Left ventricle myocardium inferior (tissue), 1 donor: ENCODE measurements at regions not wholly inside any gene's neighbourhood (a gene's known extent, or its start where the extent isn't known, plus 50 kb on each side); places are given as distances from the start of the nearest gene placed in this dataset.

Experiments used
- DNase-seq: peaks from one replicate; pipeline ENCODE4 v3.0.0-alpha.2; 2020
- H3K27ac ChIP-seq: fragments of 200-600 bp; replicated peaks from 2 replicates; pipeline ENCODE4 v1.8.0; 2021
- H3K27me3 ChIP-seq: fragments of 200-600 bp; 2 replicates; pipeline ENCODE4 v1.8.0; 2021; ENCODE audit warnings: low read depth
- H3K36me3 ChIP-seq: fragments of 200-600 bp; 2 replicates; pipeline ENCODE4 v1.8.0; 2021
- H3K4me1 ChIP-seq: fragments of 200-600 bp; 2 replicates; pipeline ENCODE4 v1.8.0; 2021
- H3K4me3 ChIP-seq: fragments of 200-600 bp; 2 replicates; pipeline ENCODE4 v1.8.0; 2021; ENCODE audit warnings: mild to moderate bottlenecking, moderate library complexity
- H3K9me3 ChIP-seq: fragments of 200-600 bp; replicated peaks from 2 replicates; pipeline ENCODE4 v1.8.0; 2021
- intact Hi-C: fragments of 100-400 bp; cut with micrococcal nuclease; formaldehyde crosslinking; loops from one replicate; pipeline ENCODE4 v1.11.0; 2022
- TF ChIP-seq, protein P1 (sequence below): fragments of 200-600 bp; IDR thresholded peaks from 2 replicates; pipeline ENCODE4 v1.8.0; 2021; ENCODE audit warnings: antibody characterized with exemption, mild to moderate bottlenecking, borderline replicate concordance
- donor health status: DM: no; HTN: yes; CAD: no; lungs with severe emphysema.

DNA sequence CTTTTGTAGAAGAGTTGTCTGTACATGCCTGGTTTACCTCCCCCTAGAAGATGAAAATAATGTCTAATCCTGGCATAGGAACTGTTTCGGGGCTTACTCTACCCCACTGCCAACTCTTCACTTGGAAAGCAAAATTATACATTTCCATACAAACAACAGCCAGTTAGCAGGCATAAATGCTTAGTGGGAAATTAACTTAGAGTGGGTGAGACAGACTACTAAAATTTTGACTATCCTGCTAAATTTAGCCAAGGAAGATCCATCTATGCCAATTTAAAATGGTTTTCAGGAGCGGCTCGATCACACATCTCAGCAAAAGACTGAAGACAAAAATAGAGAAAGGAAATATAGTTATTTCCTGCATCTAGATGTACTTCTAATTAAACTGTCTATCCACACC, 221.2 kb downstream of the TPBG start:
- no peak overlapping the region for H3K4me3 ChIP-seq
- intact Hi-C loops, result no loop called here
- no peaks in the 10 kb centered on the region for H3K4me1 ChIP-seq
- no peak overlapping the region for H3K27ac ChIP-seq
- no peaks in the 10 kb centered on the region for H3K36me3 ChIP-seq
- no peaks in the 10 kb centered on the region for H3K9me3 ChIP-seq
- TF ChIP-seq, protein P1, sequence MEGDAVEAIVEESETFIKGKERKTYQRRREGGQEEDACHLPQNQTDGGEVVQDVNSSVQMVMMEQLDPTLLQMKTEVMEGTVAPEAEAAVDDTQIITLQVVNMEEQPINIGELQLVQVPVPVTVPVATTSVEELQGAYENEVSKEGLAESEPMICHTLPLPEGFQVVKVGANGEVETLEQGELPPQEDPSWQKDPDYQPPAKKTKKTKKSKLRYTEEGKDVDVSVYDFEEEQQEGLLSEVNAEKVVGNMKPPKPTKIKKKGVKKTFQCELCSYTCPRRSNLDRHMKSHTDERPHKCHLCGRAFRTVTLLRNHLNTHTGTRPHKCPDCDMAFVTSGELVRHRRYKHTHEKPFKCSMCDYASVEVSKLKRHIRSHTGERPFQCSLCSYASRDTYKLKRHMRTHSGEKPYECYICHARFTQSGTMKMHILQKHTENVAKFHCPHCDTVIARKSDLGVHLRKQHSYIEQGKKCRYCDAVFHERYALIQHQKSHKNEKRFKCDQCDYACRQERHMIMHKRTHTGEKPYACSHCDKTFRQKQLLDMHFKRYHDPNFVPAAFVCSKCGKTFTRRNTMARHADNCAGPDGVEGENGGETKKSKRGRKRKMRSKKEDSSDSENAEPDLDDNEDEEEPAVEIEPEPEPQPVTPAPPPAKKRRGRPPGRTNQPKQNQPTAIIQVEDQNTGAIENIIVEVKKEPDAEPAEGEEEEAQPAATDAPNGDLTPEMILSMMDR, result no peak
- H3K27me3 ChIP-seq, result no peaks in the 10 kb centered on the region
- no peak for DNase-seq

- Histone ChIP-seq H3K4me1 (no peaks in the 10 kb centered on the region), H3K27me3 (no peaks in the 10 kb centered on the region), H3K36me3 (no peaks in the 10 kb centered on the region), H3K9me3 (no peaks in the 10 kb centered on the region), H3K27ac (no peak overlapping the region), H3K4me3 (no peak overlapping the region)
- TF ChIP-seq, protein P1, result no peak
- no peak for DNase-seq
- intact Hi-C loops, result no loop called here
Observed at GRCh38 chr6:82588020-82588419, 224.4 kb downstream of the TPBG start.

DNA sequence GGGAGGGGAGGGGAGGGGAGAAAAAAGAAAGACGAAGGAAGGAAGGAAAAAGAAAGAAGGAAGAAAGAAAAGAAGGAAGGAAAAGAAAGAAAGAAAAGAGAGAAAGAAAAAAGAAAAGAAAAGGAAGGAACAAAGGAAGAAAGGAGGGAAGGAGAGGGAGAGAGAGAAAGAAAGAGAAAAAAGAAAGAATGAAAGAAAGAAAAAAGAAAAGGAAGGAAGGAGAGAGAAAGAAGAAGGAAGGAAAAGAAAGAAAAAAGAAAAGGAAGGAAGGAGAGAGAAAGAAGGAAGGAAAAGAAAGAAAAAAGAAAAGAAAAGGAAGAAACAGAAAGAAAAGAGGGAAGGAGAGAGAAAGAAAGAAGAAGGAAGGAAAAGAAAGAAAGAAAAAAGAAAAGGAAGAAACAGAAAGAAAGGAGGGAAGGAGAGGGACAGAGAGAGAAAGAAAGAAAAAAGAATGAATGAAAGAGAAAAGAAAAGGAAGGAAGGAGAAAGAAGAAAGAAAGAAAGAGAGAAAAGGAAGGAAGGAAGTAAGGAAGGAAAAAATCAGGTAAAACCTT, 225.3 kb downstream of the TPBG start:
- H3K27me3 ChIP-seq, result no peaks in the 10 kb centered on the region
- intact Hi-C loops, result no loop called here
- H3K36me3 ChIP-seq, result no peaks in the 10 kb centered on the region
- DNase-seq, result no peak
- no peak overlapping the region for H3K27ac ChIP-seq
- no peak overlapping the region for H3K4me3 ChIP-seq
- TF ChIP-seq, protein P1, result no peak
- H3K4me1 ChIP-seq, result no peaks in the 10 kb centered on the region
- H3K9me3 ChIP-seq, result no peaks in the 10 kb centered on the region

DNA sequence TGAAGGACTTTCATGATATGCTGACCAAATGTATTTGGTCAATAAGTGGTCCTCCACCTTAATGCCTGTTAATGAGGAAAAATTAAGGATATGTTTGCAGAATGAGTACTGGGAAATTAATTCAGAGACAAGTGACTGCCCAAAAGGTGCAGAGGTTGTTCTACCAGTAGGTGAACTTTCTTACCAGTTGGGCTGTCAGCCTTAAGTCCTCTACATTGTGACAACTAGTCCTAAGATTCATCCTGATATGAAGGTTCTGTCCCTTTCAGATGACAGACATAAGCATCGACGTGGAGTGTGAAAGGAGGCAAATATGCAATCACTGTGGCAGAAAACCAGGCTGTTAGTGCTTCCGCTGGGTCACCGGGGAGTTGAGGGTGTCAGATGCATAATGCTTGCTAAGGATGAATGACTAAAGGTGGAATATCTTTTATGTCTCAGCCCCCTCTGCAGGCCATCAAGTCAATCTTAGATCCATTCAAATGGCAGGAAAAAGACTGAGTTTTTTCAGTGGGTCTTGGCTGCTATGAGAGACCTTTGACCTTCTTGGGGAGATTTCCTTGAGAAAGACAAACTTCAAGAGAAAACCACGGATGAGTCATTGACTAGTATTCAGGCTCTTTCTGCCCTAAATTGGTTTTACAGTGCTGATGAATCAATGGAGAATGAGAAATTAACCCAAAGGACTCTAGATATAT, 226.0 kb downstream of the TPBG start:
- no peaks in the 10 kb centered on the region for H3K27me3 ChIP-seq
- no peak for DNase-seq
- no peak overlapping the region for H3K4me3 ChIP-seq
- intact Hi-C loops, result no loop called here
- TF ChIP-seq, protein P1, result no peak
- H3K27ac ChIP-seq, result no peak overlapping the region
- H3K36me3 ChIP-seq, result no peaks in the 10 kb centered on the region
- H3K4me1 ChIP-seq, result no peaks in the 10 kb centered on the region
- no peaks in the 10 kb centered on the region for H3K9me3 ChIP-seq

DNA sequence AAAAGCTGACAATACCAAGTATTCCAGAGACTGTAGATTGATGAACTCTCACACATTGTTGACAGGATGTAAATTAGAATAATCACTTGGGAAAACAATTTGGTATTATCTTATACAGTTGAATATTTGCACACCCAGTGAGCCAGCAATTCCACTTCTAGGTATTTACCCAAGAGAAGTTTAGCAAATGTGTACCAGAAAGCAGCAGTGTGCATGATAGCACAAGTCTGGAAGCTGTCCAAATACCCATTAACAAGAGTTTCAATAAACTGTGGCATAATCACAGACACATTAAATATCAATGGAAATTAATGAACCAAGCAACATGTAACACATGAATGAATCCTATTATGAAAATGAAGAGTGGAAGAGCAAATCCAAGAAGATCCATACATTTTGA, 233.6 kb downstream of the TPBG start:
- Histone ChIP-seq H3K4me1 (no peaks in the 10 kb centered on the region), H3K27ac (no peak overlapping the region), H3K9me3 (no peaks in the 10 kb centered on the region), H3K27me3 (no peaks in the 10 kb centered on the region), H3K36me3 (no peaks in the 10 kb centered on the region), H3K4me3 (no peak overlapping the region)
- intact Hi-C loops, result no loop called here
- TF ChIP-seq, protein P1, result no peak
- no peak for DNase-seq
